ENCODE measurements at regions not wholly inside any gene's neighbourhood (a gene's known extent, or its start where the extent isn't known, plus 50 kb on each side); places are given as distances from the start of the nearest gene placed in this dataset.
"Not testable (repeated sequence)": the region's sequence is repeated elsewhere in the genome, so short reads cannot be mapped to it uniquely, and the experiment has no call there.

- no peak overlapping the region for H3K4me2 ChIP-seq
- H3K27ac ChIP-seq = no peak overlapping the region
- no peak for DNase-seq (ENCODE audit: low spot score)
- H3K27me3 ChIP-seq = no peaks in the 10 kb centered on the region
- TF ChIP-seq CTCF (IDR thresholded peaks at IDR 0.05; ENCODE audit: poor library complexity) (no peak), EZH2phosphoT487 (IDR thresholded peaks at IDR 0.05; ENCODE audit: low read depth, severe bottlenecking, unreplicated experiment) (no peak), EZH2 (IDR thresholded peaks at IDR 0.05; ENCODE audit: borderline replicate concordance) (no peak)
- H3K79me2 ChIP-seq = no peaks in the 10 kb centered on the region
- H2AFZ ChIP-seq = no peak overlapping the region
- H4K20me1 ChIP-seq (ENCODE audit: insufficient read depth, poor library complexity, severe bottlenecking) = no peaks in the 10 kb centered on the region
- H3K9me3 ChIP-seq (ENCODE audit: low read depth) = no peaks in the 10 kb centered on the region
- H3K9me2 ChIP-seq (replicated peaks; ENCODE audit: insufficient read depth) = no peaks in the 10 kb centered on the region
- H3K36me3 ChIP-seq (replicated peaks; ENCODE audit: insufficient read depth, low read depth) = no peaks in the 10 kb centered on the region
- H3K4me3 ChIP-seq = no peak overlapping the region
- 96% methylated on average over 4 of the region's 4 CpGs for WGBS (ENCODE audit: low lambda C conversion rate, missing lambda C conversion rate)
- peaks cover 6% of the 10 kb centered on the region for H3K4me1 ChIP-seq (ENCODE audit: insufficient read depth)
These were observed 248.2 kb upstream of the NSMCE3 start for GRCh38 chr15:29517829-29518228.

GRCh38 chr15:29516929-29517328, 247.3 kb upstream of the NSMCE3 start:
- Histone ChIP-seq H3K4me2 (no peak overlapping the region), H3K4me3 (no peak overlapping the region), H3K9me2 (replicated peaks; ENCODE audit: insufficient read depth) (no peaks in the 10 kb centered on the region), H2AFZ (no peak overlapping the region), H3K36me3 (replicated peaks; ENCODE audit: insufficient read depth, low read depth) (no peaks in the 10 kb centered on the region), H3K4me1 (ENCODE audit: insufficient read depth) (no peaks in the 10 kb centered on the region), H4K20me1 (ENCODE audit: insufficient read depth, poor library complexity, severe bottlenecking) (no peaks in the 10 kb centered on the region), H3K9me3 (ENCODE audit: low read depth) (no peaks in the 10 kb centered on the region), H3K79me2 (no peaks in the 10 kb centered on the region), H3K27me3 (no peaks in the 10 kb centered on the region), H3K27ac (no peak overlapping the region)
- WGBS (ENCODE audit: low lambda C conversion rate, missing lambda C conversion rate) = 88% methylated on average over 3 of the region's 3 CpGs
- DNase-seq (ENCODE audit: low spot score) = no peak
- no peak for TF ChIP-seq CTCF (IDR thresholded peaks at IDR 0.05; ENCODE audit: poor library complexity)
- TF ChIP-seq EZH2phosphoT487 (IDR thresholded peaks at IDR 0.05; ENCODE audit: low read depth, severe bottlenecking, unreplicated experiment) = no peak
- TF ChIP-seq EZH2 (IDR thresholded peaks at IDR 0.05; ENCODE audit: borderline replicate concordance) = no peak

- no peak for TF ChIP-seq EZH2 (IDR thresholded peaks at IDR 0.05; ENCODE audit: borderline replicate concordance)
- TF ChIP-seq EZH2phosphoT487 (IDR thresholded peaks at IDR 0.05; ENCODE audit: low read depth, severe bottlenecking, unreplicated experiment) = no peak
- TF ChIP-seq CTCF (IDR thresholded peaks at IDR 0.05; ENCODE audit: poor library complexity) = no peak
- H3K4me3 ChIP-seq = no peak overlapping the region
- no peak overlapping the region for H3K27ac ChIP-seq
These were observed 245.3 kb upstream of the NSMCE3 start for GRCh38 chr15:29514926-29515325.

GRCh38 chr15:29511663-29512062, 242.0 kb upstream of the NSMCE3 start:
- WGBS (ENCODE audit: low lambda C conversion rate, missing lambda C conversion rate) = 92% methylated on average over 4 of the region's 4 CpGs
- TF ChIP-seq EZH2phosphoT487 (IDR thresholded peaks at IDR 0.05; ENCODE audit: low read depth, severe bottlenecking, unreplicated experiment) = no peak
- TF ChIP-seq EZH2 (IDR thresholded peaks at IDR 0.05; ENCODE audit: borderline replicate concordance) = no peak
- TF ChIP-seq CTCF (IDR thresholded peaks at IDR 0.05; ENCODE audit: poor library complexity) = no peak

More at GRCh38 chr15:29514926-29515325, 245.3 kb upstream of the NSMCE3 start:
- Histone ChIP-seq H3K4me1 (ENCODE audit: insufficient read depth) (no peaks in the 10 kb centered on the region), H2AFZ (no peak overlapping the region), H3K79me2 (no peaks in the 10 kb centered on the region), H3K9me3 (ENCODE audit: low read depth) (no peaks in the 10 kb centered on the region), H3K27me3 (no peaks in the 10 kb centered on the region), H3K9me2 (replicated peaks; ENCODE audit: insufficient read depth) (no peaks in the 10 kb centered on the region), H3K36me3 (replicated peaks; ENCODE audit: insufficient read depth, low read depth) (no peaks in the 10 kb centered on the region), H4K20me1 (ENCODE audit: insufficient read depth, poor library complexity, severe bottlenecking) (no peaks in the 10 kb centered on the region), H3K4me2 (no peak overlapping the region)
- 88% methylated on average over 4 of the region's 4 CpGs for WGBS (ENCODE audit: low lambda C conversion rate, missing lambda C conversion rate)
- no peak for DNase-seq (ENCODE audit: low spot score)

GRCh38 chr15:29505535-29505934, 235.9 kb upstream of the NSMCE3 start:
- H3K4me1 ChIP-seq (ENCODE audit: insufficient read depth); H3K27ac ChIP-seq; H3K27me3 ChIP-seq; DNase-seq (ENCODE audit: low spot score); H3K36me3 ChIP-seq (replicated peaks; ENCODE audit: insufficient read depth, low read depth); H3K4me3 ChIP-seq; H3K9me3 ChIP-seq (ENCODE audit: low read depth); H3K4me2 ChIP-seq; H4K20me1 ChIP-seq (ENCODE audit: insufficient read depth, poor library complexity, severe bottlenecking); H2AFZ ChIP-seq; H3K79me2 ChIP-seq; H3K9me2 ChIP-seq (replicated peaks; ENCODE audit: insufficient read depth): not testable (repeated sequence)
- WGBS (ENCODE audit: low lambda C conversion rate, missing lambda C conversion rate) = 94% methylated on average over 5 of the region's 5 CpGs

More at GRCh38 chr15:29511663-29512062, 242.0 kb upstream of the NSMCE3 start:
- Histone ChIP-seq H3K9me2 (replicated peaks; ENCODE audit: insufficient read depth) (no peaks in the 10 kb centered on the region), H3K79me2 (no peaks in the 10 kb centered on the region), H4K20me1 (ENCODE audit: insufficient read depth, poor library complexity, severe bottlenecking) (no peaks in the 10 kb centered on the region), H2AFZ (no peak overlapping the region), H3K36me3 (replicated peaks; ENCODE audit: insufficient read depth, low read depth) (no peaks in the 10 kb centered on the region), H3K4me1 (ENCODE audit: insufficient read depth) (no peaks in the 10 kb centered on the region), H3K4me2 (no peak overlapping the region), H3K9me3 (ENCODE audit: low read depth) (no peaks in the 10 kb centered on the region), H3K4me3 (no peak overlapping the region), H3K27ac (no peak overlapping the region), H3K27me3 (no peaks in the 10 kb centered on the region)
- DNase-seq (ENCODE audit: low spot score) = no peak
